C4-2B (cell line): ENCODE measurements at regions not wholly inside any gene's neighbourhood (a gene's known extent, or its start where the extent isn't known, plus 50 kb on each side); places are given as distances from the start of the nearest gene placed in this dataset.

ENCODE experiments used
- ZFX ChIP-seq: fragments of 450-650 bp; IDR thresholded peaks from 2 replicates; pipeline ENCODE4 v1.6.1; 2017
- TF ChIP-seq, protein P1 (sequence below): fragments of 450-650 bp; conservative IDR thresholded peaks from 2 replicates; pipeline ENCODE4 v1.5.1; 2017; ENCODE audit warnings: mild to moderate bottlenecking

DNA sequence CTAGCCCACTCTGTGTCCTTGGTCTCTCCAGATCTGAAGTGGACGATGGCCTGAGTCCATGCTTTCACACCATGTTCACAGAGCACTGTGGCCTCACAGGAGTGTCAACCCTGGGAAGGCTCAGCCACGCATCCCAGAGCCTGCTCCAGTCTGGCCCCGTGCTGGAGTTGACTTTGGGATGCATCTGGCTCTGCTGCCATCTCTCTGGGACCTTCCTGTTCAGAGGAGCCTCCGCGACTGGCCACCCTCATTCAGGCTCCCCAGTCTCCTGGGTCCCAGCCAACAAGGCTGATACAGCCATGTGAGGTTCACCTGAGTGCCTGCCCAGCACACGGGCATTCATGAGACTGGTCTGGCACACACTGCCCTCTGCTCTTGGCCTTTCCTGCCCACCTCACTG lies 199.7 kb upstream of the RAB6C start:
- TF ChIP-seq, protein P1, sequence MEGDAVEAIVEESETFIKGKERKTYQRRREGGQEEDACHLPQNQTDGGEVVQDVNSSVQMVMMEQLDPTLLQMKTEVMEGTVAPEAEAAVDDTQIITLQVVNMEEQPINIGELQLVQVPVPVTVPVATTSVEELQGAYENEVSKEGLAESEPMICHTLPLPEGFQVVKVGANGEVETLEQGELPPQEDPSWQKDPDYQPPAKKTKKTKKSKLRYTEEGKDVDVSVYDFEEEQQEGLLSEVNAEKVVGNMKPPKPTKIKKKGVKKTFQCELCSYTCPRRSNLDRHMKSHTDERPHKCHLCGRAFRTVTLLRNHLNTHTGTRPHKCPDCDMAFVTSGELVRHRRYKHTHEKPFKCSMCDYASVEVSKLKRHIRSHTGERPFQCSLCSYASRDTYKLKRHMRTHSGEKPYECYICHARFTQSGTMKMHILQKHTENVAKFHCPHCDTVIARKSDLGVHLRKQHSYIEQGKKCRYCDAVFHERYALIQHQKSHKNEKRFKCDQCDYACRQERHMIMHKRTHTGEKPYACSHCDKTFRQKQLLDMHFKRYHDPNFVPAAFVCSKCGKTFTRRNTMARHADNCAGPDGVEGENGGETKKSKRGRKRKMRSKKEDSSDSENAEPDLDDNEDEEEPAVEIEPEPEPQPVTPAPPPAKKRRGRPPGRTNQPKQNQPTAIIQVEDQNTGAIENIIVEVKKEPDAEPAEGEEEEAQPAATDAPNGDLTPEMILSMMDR = no peak
- TF ChIP-seq ZFX = no peak
